Myocyte (in vitro differentiated cells): ENCODE measurements at regions not wholly inside any gene's neighbourhood (a gene's known extent, or its start where the extent isn't known, plus 50 kb on each side); places are given as distances from the start of the nearest gene placed in this dataset.

Experiments
- DNase-seq: peaks from one replicate; pipeline ENCODE4 v3.0.0-alpha.2; 2012; ENCODE audit warnings: low read depth

DNA sequence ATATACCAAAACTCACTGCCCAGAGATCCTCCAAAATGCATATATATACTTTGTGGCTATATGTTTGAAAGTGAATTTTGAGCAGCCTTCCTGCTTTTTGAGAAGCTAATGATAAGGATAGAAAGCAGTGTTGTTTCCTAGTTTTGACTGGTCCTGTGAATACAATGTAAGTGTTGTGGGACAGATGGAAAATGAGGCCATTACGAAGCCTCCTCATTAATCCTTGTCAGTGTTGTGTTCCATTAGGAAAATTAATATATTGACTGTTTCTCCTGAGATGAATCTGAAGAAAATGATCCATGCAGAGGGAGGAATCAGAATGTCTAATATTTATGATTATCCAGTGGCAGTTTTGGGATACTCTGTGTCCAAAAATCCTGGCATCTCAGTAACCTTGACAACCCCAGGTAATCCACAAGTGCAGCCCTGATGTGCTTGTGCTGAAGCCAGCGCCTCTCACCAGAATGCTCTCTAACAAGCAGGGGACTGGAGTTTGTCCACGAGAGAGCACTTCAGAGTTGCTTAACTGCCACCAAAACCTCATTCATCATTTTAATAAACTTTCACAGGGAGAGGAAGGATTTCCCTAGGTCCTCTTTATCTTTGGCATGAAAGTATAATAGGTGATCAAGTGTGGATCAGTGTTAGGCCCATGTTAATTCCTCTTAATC lies 418.6 kb downstream of the CMPK2 start:
- DNase-seq, result no peak

DNA sequence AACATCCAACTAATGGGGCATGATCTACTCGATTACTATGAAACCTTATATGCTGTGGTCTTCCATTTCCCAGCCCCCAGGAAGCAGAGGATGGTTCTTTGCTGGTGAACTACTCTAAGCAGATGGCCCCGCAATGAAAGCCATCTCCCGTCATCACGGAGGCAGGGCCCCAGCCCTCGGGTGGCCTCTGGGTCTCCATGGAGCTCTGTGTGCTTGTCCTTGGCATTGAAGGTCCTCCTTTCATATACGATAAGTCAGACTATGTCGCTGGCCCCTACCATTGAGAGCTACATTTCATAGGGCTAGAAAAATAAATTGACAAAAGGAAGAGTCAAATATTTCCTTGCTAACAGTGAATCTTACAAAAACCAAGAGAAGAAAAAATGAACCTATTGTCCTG lies 416.8 kb downstream of the CMPK2 start:
- no peak for DNase-seq

GRCh38 chr2:6449343-6449742 lies 416.4 kb downstream of the CMPK2 start:
- DNase-seq, result no peak

DNA sequence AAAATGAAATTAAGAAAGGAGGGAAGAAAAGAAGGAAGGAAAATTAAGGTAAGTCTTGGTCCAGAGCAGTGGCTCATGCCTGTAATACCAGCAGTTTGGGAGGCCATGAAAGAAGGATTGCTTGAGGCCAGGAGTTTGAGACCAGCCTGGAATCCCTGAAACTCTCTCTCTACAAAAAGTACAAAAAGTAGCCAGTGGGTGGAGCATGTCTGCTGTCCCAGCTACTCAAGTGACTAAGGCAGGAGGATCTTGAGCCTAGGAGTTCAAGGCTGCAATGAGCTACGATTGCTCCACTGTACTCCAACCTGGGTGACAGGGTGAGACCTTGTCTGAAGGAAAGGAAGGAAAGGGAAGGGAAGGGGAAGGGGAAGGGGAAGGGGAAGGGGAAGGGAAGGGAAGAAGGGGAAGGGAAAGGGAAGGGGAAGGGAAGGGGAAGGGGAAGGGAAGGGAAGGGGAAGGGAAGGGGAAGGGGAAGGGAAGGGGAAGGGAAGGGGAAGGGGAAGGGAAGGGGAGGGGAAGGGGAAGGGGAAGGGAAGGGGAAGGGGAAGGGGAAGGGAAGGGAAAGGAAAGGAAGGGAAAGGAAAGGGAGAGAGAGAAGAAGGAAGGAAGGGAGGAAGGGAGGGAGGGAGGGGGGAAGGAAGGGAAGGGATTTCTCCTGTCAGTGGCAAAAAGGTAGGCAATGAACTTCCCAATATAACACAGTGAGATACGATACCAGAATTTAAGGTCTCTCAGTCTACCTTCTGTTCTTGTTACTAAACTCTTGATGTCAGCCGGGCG lies 412.8 kb downstream of the CMPK2 start:
- no peak for DNase-seq

GRCh38 chr2:6454286-6454990 lies 411.3 kb downstream of the CMPK2 start:
- DNase-seq, result no peak

DNA sequence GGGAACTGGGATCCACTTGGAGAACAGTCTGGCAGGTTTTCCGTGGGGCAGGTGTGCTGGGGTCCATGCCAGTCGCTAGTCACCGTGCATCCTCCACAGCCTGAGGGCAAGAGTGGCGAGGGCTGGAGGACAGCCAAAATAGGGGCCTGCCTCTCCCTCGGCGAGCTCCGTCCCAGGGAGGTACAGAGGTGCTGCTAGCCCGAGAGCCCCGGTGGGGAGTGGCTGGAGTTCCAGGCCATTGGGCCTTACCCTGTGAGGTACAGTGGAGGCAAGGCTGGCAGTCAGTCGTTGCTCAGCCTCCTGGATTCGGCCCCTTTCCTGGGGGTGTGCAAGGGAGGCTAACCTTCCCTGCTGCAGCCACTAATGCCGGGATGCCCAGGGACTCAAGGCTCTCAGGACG lies 406.6 kb downstream of the CMPK2 start:
- no peak for DNase-seq

- DNase-seq, result no peak
These were observed 395.2 kb downstream of the CMPK2 start for GRCh38 chr2:6470518-6470917.

- no peak for DNase-seq
These were observed 394.3 kb downstream of the CMPK2 start for GRCh38 chr2:6471419-6471818.

DNA sequence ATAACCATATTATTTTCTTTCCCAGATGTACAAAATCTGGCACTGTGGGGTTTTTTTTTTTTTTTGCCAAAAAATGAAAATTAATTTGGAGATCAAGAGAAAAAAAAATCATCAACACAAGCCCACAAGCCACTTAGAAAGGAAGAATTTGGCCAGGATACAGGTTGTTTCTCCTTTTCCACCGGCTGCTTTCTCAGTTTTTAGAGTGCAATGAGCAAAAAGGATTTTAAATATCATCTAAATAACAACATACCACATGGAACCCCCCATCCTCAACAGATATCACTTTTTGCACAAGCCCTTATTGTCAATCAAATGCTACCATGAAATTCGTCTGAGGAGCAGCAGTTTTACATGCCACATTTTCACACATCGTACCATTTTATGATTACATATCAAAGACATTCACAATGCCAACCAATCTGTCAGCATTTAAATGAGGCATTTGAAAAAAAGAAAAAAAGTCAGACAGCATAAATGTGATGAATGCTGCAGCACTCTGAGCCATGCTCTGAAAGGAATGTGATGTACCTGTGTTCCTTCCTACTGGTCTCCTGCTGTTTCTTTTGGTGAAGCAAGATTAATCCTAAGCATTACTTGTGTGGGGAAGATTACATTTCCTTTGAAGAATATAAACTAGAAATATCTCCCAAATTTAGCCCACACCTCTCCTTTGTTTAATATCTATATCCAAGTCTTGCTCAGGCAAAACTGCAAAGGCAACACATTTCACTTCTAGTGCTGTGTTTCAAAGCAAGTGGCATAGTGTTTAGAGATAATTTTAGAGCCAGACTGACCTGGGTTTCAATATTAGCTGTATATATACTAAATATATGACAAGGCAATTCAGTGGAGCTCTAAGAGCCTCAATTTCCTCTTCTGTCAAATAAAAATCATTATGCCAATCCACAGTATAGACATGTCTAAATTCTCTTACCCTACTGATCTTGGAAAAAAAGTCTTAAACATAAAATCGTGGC lies 391.3 kb downstream of the CMPK2 start:
- DNase-seq, result no peak

DNA sequence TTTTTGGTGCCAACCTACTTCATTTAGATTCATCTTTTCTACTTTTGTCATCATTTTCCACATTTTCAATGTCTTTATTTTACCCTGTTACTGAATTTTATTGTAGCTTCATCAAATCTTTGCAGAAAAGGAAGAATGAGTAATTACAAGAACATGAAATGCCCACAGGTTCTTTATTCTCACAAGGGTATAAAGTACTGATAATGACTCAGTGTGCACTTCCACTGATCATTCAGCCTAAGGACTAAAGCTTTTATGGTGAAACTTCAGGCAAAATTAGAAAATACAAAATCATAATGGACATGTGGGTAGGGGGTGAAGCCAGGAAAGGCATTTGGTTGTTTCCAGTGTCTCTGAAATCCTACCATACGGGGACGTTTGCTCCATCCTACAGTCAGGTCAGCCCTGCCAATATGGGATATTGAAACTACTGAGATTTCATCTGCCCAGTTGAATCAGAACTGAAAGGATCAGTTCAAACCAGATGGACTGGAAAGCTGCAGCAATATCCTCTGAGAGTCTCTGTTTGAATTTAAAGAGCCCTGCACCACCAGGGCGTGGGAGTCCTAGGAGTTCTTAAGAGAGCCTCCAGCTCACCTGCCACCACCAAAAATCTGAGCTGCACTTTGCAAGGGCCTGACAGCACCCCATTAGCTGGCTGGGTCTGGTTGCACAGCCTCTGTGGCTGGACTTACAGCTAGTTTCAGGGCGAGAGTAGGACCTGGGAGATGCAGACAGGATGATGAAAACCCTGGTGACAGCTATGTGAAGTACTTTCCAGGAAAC lies 390.4 kb downstream of the CMPK2 start:
- no peak for DNase-seq

DNA sequence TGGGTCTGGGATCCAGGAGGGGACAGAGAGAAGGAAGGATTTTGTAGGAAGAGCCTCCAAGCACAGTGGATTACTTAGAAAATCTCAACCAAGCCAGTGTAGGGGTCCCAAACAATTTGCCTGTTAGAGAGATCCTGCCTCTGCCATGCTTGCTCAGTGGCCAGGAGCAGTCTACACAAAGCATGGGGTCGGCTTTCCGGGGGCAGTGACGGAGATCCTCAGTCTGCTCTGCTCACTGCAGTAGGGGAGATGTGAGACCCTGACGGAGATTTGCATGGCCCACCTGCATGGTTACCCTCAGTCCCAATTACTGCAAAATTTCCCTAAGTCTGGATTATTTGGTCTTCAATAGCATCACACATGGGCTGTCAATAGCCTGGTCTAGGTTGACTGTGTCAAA lies 385.2 kb downstream of the CMPK2 start:
- DNase-seq, result no peak

DNA sequence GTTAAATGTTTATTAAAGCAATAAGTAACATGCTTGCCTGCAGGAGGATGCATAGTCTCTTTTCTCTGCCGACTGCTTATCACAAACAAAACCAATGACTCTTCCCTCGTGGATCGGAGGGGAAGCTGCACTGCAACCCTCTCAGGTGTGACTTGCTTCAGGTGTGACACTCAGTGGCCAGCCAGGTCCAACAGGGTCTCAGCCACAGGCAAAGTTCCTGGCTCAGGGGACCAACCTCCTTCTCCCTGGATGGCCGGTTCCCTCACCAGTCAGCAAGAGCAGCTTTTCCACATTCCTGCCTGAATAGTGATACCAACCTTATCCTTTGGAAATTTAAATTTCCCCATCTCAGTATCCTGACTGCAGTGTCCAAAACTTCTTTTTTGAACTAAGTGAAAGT lies 383.5 kb downstream of the CMPK2 start:
- DNase-seq, result no peak

DNA sequence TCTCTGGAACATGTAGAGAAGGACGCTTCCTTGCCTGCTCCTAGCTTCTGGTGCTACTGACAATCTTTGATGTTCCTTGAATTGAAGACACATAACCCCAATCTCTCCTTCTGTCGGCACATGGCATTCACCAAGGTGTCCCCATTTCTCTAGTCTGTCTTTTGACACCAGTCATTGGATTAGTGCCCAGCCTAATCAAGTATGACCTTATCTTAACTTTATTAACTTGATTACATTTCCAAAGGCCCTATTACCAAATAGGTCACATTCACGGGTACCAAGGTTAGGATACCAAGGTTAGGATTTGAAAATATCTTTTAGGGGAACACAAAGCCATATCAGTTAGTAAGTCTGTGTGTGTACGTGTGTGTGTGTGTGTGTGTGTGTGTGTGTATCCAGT lies 377.9 kb downstream of the CMPK2 start:
- no peak for DNase-seq

- DNase-seq, result peak; percentile 51
These were observed 373.1 kb downstream of the CMPK2 start for GRCh38 chr2:6492573-6492972.

DNA sequence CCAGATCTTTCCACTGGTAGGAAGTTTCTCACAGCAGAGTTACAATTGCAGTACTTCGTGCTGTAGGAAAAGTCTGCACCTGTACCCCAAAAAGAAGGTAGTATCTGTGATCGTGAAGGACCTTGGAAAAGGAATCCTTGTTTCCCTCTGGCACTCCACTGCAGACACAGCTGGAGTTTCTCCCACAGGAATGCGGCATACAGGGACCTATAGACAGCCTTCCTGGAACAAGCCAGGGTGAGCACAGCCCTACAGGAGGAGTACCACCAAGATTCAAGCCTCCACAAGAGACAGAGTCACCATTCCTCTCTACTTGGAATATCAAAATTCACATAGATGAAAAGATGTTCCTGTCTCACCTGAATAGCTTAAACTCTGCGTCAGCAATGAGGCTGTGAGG lies 372.4 kb downstream of the CMPK2 start:
- DNase-seq, result no peak

- no peak for DNase-seq
These were observed 372.0 kb downstream of the CMPK2 start for GRCh38 chr2:6493669-6494068.

DNA sequence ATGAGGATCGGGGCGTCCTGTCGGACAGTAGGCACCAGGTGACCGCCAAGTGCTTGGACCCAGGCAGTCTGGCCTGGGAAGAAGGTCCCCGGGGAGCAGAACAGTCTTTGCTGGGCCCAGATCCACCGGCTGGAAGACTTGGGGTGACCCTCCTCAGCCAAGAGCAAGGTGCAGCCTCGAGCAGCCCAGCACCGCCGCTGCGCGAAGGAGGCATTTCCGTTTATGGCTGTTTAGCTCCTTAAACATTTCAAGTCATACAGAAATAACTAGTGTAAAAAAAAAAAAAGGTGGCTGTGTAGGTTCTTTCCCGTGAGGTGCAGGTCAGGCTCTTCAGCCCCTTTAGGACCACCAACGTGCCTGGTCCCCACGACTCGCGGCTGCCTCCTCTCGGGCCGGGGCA lies 370.2 kb downstream of the CMPK2 start:
- DNase-seq, result no peak

GRCh38 chr2:6496376-6496775 lies 369.3 kb downstream of the CMPK2 start:
- no peak for DNase-seq

GRCh38 chr2:6497048-6497447 lies 368.7 kb downstream of the CMPK2 start:
- DNase-seq, result no peak

GRCh38 chr2:6498841-6499240 lies 366.9 kb downstream of the CMPK2 start:
- no peak for DNase-seq
